ENCODE measurements at regions not wholly inside any gene's neighbourhood (a gene's known extent, or its start where the extent isn't known, plus 50 kb on each side); places are given as distances from the start of the nearest gene placed in this dataset.

DNA sequence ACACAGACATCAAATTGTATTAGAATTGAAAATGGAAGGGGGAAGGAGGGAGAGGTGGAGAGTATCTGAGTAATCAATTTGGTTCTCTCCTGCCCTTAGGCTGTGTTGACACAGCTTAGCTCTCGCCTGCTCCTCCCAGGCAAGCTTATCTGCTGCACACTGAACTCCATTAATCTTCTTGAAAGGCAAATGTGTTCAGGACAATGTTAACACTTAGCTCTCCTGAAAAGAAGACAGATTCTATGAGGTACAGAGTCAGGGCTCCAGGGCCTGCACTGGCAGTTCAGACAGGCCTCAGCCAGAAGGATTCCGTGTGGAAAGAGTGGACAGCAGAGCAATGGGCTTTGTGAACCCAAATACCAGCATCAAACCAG is 430.0 kb upstream of the TNP1 start:
- DNase-seq = no peak

DNA sequence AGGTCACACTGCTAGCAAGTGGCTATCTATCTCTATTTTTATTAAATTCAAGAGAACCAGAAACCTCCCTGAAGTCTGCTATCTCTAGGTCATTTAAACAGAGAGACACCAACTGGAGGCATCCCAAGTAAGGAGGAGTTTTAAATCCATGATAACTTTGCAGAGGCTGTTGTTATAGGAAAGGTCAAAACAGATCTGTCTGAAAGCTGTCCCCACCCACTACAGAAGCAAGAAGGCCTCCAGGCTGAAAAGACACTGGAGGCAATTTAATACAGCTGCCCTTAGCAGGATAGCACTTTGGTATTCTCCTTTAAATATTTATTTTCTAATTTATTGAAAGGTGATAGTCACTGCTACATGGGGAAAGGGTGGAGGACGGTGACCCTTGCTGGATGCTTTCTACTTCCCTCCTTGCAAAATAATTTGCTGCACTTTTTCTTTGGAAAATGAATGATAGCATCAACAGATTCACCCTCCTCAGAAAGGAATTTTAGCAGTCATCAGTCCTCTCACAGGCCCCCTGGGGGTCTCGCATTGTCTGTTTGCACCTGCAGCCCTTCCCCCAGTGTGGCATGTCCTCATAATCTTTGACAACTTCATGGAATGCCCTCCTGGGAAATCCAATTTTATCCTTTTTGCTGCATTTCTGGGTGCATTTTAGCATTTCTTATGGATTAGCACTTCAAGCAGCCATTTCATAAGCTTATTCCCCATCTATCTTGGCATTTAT is 429.5 kb upstream of the TNP1 start:
- no peak for DNase-seq

DNA sequence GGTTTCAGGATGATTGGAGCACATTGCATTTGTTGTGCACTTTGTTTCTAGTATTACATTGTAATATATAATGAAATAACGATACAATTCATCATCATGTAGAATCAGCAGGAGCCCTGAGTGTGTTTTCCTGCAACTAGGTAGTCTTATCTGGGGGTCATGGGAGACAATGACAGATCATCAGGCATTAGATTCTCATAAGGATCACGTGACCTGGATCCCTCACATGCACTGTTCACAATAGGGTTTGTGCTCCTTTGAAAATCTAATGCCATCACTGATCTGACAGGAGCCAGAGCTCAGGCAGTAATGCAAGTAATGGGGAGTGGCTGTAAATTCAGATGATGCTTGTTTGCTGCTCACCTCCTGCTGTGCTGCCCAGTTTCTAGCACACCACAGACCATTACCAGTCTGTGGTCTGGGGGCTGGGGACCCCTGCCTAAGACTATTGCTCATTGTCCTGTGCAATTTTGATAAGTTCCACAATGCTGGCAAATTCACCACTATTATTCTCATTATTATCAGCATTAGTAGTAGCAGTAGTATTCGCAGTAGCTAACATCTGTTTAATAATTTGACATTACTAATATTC is 428.7 kb upstream of the TNP1 start:
- DNase-seq = no peak

DNA sequence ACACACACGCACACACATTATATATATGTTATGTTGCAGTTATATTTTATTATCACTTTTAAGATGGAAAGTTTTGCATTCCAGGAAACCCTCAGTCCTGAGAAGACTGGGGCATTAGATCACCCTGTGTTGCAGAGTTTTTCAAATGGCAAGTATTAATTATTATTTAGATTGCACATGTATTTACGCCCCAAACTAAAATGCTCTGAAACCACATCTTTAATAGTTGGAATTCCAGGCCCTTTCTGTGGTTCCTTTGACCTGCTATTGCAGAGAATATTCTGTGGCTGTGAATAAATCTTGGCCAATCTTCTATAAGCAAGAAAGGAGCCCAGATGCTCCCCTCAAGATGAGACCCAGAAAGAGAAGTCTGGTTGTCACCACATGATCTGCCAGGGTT is 427.0 kb upstream of the TNP1 start:
- no peak for DNase-seq

DNA sequence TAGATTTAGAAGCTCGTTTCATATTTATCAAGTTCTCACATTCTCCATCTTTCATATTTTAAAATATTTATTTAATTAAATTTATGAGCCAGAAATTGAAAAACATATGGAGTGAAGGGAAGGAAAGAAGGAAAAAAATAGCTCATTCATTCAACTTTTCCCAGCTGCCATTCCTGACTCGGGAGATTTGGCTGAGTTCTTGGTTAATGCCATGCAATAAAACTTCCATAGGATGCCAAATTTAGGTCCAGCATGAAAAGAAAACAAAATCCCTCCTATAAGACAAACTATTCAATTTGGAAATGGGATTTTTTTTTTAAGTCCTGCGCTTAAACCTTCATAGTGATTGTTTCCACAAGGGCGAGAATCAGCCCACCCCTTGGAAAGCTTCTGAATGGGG is 426.1 kb upstream of the TNP1 start:
- no peak for DNase-seq

DNA sequence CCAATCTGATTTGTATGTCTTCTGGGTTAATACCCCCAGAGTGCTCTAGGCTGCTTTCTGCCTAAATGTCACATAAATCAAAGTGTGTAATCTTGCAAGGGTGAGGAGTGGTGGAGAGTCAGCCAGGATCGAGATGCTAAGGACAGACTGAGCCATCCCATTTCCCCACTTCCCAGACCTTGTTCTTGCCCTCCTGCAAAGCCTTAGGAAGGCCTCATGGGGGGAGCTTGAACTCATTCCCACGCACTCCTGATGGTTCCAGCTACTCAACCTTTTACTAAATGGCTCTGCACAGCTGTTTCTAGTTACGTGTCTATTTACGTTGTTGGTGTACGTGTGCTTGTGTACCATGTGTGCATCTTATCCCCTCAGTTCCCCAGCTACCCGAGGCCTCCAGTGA is 423.6 kb upstream of the TNP1 start:
- no peak for DNase-seq

DNA sequence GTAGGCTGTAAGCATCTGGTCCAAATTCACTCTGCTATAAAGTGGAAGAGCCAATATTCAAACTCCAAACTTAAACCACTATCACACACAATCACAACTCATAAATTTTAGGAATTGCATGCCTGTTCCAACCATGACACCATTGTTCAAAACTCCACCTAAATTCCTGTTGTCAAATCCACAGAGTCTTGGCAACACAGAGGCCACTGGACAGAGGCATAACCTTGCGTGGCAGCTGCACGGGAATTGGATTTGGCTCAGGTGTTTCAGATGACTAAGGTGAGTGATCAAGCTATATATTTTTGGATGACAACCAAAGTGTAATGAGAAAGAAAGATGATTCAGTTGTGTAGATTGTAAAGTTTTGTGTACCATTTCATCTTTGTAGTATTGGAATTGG is 422.7 kb upstream of the TNP1 start:
- DNase-seq = no peak

DNA sequence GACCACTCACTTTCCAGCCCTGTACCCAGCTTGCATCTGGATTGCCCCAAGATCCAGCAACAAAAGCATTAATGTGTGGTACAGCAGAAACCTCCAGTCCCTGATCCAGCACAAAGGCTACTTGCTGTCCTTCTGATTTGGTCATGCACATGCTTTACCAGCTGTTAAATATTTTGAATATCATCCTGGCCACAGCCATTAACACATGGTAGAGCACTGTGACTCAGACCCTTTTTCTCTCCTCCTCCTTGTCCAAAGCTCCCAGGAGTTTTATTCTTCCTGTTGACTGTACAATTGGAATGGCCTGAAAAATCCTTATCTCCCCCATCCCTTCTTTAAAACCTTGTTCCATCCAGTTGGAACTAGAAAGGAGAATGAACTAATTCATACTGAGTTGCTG is 419.7 kb upstream of the TNP1 start:
- DNase-seq = no peak

DNA sequence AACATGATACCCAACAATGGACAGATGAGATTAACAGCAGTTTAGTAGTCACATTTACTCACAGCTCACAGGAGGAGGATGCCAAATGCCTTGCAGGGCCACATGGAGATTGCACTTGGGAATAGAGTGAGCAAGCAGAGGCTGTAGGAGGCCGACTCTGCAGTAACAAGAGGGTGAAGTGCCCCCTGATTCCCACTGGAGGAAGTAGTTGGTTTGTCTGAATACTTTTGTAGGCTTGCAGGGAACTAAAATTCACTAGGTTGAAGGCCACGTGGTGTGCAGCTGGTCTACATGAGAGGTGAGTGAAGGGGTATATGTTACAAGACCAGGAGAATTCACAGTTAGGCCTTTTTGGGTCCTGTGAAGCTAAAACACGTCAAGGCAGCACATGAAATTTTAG is 419.3 kb upstream of the TNP1 start:
- no peak for DNase-seq

DNA sequence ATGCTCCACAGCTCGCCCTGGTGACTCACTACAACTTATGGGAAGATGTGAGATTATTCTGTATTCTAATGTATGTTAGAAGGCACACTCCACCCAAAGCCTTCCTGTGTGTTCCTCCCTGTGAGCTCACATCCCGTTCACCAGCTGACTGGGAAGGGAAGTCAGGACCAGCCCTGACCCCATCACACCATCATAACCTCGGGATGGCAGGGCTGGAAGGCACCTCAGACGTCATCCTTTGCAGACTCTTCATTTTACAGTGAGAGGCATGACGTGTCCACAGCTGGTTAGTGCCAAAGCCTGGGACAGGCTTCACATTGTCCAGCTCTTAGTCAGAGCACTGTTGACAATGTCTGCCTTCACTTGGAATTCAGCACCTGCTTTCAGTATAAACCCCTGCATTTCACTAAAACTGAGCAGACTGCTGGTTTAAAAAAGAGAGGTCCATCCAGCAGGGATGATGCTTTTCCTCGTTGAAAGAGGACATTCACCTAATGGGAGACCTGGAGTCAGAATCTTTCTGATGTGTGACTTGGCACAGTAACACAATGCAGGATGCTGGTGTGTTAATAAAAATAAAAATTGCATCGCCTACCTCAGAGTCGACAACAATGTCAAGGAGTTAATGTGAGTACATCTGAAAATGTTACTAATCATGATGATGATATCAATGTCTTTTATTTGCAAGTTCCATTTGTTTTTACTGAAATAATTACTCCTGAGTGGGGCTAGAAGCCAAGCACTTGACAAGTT is 418.0 kb upstream of the TNP1 start:
- DNase-seq = no peak

DNA sequence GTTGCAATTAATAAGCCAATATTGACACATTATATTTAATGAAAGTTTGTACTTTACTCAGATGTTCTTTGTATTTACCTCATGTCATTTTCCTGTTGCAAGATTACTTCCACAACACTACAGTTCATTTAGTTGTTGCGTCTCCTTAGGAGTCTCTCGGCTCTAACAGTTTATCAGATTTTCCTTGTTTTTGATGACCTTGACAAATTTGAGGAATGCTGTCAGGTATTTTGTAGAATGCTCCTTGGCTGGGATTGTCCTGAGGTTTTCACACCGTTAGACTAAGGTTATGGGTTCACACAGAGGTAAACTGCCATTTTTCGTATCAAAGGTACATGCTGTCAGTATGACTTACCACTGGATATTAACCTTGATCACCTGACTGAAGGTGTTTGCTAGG is 416.6 kb upstream of the TNP1 start:
- no peak for DNase-seq

DNA sequence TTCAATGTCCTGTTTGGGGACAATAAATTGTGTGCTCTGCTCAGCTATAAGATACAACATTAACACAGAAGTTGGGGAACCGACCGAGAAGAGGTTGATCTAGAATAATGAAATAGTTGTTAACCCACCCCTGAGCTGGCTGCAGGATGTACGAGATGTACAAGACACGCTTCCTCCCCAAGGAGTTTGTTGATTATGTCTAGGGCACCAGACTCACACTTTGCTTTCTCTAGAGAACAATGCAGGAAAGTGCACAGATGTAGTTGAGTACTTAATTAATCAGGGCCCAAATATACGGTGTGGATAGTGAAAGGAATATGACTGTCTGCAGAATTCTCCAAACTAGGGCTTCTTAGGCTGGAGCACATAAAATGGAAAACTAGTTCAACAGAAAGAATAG is 415.2 kb upstream of the TNP1 start:
- DNase-seq = no peak

DNA sequence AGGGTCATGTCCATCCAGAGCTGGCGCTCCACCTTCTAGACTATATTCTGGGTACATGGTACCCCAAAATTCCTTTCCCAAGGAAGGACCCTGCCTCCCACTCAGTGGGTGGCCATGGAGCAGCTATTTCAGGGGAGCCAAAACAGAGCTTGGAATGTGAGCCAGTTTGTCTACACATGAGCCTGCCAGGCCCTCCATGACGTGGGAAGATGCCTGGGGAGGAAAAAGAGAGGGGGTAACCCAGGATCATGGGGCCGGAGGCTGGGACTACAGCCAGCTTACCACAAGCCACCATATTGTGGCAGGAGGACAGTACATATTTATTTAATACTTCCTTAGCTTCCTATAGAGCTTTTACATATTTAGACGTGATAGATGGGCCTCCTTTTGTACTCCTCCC is 414.7 kb upstream of the TNP1 start:
- no peak for DNase-seq

DNA sequence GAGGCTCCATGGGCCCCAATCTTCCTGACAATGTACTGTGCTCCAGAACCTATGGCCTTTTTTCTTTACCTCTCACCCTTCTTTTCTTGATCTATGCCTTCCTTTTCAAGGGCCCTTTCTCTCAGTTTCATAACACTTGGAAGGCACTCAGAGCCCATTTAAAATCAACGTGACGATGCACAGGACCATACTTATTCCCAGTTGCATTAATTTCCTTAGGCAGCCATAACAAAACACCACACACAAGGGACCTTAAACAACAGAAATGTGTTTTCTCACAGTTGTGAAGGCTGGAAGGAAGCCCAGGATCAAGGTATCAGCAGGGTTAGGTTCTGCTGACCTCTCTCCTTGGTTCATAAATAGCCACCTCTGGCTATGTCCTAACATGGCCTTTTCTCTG is 414.0 kb upstream of the TNP1 start:
- no peak for DNase-seq

DNA sequence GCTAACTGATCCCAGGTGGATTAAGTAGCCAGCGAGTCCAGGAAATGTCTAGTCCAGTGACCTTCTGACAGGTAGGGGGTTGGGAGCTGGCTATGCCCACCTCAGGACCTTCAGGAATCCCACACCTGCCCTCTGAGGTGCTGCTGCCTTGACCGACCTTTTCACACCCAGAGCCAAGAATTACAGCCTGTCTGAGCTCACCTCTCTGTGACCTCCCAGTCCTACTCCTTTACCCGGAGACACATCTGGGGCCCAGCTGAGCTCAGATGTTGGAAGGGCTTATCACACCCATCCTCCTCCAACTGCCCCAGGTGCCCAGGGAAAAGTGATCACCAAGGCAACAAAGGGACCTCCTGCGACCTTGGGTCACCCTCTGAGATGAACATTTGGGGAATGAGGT is 413.3 kb upstream of the TNP1 start:
- no peak for DNase-seq

DNA sequence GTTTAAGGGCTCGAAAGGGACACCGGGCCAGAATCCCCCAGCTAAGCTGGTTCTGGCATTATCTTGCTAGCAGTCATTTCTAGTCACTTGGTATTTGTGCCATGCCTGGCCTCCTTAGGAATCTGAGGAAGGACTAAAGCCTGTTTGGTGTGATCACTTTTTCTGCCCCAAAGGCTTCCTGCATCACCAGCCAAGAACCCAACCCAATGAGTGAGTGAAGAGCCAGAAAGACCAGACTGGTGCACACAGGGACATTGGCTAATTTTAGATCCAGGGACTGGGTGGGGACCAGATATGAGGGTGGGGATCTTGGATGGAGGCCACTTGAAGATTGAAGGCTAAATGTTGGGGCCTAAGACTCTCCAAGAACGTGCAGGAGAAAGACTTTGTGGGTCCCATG is 411.9 kb upstream of the TNP1 start:
- DNase-seq = no peak

DNA sequence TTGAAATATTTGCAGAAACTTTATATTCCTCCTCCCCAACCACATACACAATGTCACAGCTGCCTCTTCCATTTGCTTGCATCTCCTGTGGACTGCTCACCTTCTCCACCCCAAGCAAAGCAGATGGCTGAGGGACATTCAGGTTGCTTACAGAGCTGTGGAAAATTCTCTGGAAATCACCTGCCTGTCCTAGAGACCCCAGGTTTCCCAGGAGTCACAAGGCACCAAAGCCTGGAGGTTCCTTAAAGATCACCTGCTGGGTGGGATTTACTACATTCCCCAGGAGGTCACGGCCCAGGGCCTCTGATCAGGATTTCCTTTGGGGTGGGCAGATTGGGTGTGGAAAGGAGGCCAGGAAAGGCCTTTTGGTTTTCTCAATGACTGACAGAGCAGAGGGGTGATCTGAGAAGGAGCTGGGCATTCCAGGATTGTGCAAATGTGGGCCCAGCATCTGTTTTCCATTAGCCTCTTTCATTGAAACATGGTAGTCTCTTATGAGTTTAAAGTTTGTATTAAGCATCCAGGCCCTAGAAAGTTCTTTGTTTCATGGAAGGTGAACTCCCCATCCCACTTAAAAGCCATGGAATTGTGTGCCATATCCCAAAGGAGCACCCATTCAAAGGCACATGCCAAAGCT is 410.7 kb upstream of the TNP1 start:
- DNase-seq = no peak

DNA sequence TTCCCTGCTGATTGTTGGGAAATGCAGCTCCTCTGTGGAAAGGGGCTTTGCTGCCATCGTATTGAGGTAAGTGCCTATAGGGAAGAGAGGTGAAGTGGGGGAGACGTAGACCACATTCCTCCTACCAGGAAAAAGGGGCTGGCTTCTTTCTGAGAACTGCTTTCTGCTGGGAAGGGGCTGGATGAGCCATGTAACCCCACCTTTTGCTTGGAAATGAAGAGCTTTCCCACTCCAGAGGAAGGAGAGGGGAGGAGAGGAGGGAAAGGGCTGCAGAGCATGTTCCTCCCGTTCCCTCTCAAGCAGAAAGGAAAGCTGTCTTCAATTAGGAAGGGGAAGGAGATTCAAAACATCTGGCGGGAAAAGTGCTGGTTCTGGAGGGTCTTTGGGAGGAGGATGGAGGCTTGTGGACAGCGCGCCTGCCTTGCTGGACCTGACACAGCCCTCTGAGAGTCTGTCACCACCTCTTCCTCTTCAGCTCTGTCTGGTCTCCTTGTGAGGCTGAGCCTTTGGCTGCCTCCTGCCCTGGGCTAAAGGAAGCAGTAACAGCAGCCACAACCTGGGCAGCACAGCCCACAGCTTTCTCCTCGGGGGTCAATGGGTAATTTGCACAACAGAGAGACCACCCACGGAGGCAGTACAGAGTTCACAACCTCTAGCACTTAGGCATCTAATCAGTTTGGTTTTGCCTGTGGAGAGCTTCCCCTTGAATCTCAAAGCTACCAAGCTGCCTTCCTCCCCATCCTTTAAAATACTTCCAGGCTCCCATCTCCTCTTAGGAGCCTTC is 410.0 kb upstream of the TNP1 start:
- no peak for DNase-seq

DNA sequence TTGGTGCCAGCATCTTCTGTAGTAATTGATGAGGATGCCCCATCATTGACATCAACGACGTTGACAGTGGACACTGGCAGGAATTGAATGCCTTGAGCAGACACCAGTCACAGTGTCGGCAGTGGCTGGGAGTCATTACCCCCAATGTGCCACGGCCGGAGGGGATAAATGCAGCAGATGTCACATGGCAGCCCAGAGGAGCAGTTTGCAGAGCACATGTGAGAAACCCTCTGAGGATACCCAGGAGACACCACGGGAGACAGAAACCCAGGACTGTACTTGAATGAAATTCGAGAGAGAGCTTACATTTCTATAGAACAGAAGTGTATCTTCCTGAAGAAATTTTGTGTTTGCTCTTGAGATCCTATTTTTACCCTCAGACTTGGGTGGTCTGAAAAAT is 409.1 kb upstream of the TNP1 start:
- no peak for DNase-seq

DNA sequence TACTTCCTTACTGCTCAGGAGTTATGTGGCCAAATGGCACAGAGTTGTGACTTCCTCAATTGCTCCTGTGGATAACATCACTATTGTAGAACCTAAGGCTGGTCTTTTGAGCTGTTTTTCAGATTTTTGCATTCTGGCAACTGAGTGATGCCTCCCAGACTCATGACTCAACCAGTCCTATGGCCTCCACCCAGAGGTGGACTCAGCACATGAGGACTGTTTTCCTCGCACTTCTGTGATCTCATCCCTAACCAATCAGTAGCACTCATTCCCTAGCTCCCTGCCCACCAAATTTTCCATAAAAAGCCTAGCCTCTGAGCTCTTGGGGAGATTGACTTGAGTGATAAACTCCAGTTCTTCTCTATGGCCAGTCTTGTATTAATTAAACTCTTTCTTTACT is 407.9 kb upstream of the TNP1 start:
- no peak for DNase-seq

DNA sequence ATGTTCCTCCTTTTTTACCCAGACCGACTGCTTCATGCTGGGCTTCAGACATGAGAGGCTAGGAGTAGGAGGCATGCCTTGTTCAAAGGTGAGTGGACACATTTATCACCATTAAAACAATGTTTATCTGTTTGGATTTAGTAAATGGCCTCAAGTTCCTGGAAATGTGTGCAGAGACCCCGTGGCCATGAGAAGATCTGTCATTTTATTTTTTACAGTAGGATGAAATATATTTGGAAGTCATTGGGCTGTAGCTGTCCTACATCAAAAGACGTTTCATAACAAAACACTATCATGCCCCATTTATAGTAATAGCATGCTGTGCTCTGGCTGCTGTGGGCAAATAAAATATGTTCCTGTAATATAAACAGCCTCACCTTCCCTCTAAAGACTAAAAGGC is 403.9 kb upstream of the TNP1 start:
- DNase-seq = no peak

DNA sequence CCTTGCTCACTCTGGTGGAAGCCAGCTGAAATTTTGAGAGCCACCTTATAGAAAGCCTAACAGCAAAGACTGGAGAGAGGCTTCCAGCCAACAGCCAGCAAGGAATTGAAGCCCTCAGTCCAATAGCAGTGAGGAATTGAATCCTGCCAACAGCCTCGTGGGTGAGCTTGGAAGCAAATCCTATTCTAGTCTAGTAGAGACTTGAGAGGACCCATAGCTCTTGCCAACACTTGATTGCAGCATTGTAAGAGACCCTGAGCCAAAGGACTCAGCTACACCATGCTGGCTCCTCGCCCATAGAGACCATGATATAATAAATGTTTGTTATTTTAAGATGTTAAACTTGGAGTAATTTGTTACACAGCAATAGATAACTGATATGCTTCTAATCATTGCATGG is 403.0 kb upstream of the TNP1 start:
- no peak for DNase-seq

DNA sequence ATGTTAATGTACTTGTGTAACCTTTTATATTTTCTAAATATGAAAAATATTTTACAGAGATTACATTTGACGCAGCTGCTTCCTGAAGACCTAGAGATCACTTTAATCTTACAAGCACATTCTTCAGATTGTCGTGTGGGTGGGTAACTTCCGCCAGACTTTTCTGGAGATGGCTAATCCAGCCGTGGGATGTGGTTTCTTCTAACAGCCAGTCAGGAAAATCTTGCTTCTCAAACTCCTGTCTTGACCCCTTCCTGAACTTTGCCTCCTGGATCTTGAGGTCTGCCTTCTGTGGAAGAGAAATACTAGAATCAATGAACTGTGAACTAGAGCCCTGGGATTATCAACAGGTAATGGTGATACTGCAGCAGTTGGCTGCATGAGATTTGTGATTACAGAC is 401.6 kb upstream of the TNP1 start:
- no peak for DNase-seq
